WI38 (cell line): ENCODE measurements at regions not wholly inside any gene's neighbourhood (a gene's known extent, or its start where the extent isn't known, plus 50 kb on each side); places are given as distances from the start of the nearest gene placed in this dataset.

Experiments
- H3K4me3 ChIP-seq: 2 replicates; pipeline ENCODE4 v1.5.1; 2011; ENCODE audit warnings: low read depth, mild to moderate bottlenecking, control low read depth, low read length
- TF ChIP-seq, protein P1 (sequence below): IDR thresholded peaks from 2 replicates; pipeline ENCODE4 v1.5.1; 2012; ENCODE audit warnings: low read depth, mild to moderate bottlenecking, control low read depth, low read length

DNA sequence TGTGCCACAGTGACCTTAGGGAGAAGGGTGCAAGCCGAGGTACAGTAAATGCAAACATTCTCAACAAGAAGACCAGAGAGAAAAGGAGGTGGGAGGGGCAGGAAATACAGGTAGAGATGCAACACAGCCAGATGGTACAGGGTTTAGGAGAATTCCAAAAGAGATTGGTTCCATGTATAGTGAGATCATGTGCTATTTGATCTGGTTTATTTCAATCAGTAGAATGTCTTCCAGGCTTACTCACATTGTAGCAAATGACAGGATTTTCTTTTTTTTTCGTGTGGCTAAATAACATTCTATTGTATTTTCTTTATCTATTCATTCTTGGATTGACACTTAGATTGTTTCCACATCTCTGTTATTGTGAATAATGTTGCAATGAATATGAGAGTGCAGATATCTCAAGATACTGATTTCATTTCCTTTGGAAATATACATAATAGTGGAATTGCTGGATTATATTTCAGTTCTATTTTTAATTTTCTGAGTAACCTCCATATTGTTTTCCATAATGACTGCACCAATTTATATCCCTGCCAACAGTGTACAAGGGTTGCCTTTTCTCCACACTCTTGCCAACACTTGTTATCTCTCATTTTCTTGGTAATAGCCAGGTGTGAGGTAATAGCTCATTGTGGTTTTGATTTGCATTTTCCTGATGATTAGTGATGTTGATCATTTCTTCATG is 107.8 kb upstream of the GAS1 start:
- TF ChIP-seq, protein P1, sequence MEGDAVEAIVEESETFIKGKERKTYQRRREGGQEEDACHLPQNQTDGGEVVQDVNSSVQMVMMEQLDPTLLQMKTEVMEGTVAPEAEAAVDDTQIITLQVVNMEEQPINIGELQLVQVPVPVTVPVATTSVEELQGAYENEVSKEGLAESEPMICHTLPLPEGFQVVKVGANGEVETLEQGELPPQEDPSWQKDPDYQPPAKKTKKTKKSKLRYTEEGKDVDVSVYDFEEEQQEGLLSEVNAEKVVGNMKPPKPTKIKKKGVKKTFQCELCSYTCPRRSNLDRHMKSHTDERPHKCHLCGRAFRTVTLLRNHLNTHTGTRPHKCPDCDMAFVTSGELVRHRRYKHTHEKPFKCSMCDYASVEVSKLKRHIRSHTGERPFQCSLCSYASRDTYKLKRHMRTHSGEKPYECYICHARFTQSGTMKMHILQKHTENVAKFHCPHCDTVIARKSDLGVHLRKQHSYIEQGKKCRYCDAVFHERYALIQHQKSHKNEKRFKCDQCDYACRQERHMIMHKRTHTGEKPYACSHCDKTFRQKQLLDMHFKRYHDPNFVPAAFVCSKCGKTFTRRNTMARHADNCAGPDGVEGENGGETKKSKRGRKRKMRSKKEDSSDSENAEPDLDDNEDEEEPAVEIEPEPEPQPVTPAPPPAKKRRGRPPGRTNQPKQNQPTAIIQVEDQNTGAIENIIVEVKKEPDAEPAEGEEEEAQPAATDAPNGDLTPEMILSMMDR: no peak
- no peak overlapping the region for H3K4me3 ChIP-seq

DNA sequence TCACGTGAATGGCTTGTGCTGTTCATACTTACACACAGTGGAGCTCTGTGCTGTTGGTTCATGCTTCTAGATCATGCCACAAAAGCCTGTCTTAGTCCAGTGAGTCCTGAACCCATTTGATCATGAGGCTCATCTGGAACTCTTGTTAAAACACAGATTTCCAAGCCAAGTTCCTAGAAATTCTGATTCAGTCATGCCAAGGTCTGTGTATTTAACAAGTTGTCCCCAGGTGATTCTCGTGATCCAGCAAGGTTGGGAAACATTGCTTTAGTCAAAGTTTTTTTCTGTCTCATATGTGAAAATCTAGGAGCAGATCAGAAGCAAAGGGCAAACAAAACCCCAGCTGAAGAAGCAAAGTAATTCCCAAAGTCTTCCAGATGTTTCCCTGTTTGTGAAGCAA is 112.5 kb upstream of the GAS1 start:
- H3K4me3 ChIP-seq: no peak overlapping the region
- TF ChIP-seq, protein P1: no peak

DNA sequence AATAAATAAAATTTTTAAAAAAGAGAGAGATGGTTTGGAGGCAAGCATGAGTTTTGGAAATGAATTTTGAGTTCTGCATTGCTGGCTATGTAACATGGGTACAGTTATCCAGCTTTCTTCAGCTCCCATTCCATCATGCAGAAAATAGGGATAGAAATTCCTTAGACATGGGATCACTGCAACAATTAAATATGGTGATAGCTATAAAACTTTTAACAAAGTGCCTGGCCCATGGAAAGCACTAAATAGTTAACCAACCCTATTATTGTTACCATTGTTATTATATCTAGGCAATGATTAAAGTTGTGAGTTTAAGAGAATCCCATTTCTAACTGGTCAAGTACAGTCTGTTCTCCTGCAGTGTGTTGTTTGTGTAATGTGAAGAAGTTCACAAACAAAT is 115.4 kb upstream of the GAS1 start:
- TF ChIP-seq, protein P1: no peak
- H3K4me3 ChIP-seq: no peak overlapping the region

DNA sequence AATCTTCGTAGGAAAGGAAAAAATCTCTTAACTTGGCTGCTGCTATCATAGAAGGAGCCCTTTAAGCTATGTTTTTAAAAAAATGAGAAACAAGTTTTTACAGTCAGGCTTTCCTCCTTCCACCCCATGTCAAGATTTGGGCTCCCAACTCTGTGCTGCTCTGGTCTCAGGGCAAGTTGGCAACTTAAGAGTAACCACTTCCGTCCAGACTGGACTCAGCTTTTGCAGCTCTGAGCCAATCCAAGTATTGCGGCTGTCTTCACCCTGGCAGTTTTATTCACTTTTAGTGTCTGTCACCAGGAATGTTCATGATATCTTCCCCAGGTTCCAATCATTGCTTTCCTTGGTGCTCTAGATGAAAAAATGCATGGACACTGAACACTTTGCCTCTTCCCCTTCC is 115.9 kb upstream of the GAS1 start:
- no peak overlapping the region for H3K4me3 ChIP-seq
- TF ChIP-seq, protein P1: no peak

DNA sequence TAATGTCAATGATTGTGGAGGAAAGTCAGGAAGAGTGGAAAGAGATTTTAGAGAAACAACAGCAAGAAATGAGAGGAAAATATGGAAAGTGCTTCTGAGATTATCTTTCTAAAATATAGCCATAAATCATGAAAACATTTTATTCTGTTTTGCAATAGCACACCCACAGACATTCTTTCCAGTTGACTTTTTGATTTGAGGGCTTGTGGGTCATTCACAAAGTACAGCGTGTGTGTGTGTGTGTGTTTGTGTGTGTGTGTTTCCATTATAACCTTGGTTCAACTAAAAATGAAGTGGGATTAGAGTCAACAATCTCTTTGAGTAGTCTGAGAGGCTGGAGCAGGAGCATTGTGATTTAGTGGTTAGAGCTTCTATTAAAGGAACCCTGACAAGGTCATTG is 116.6 kb upstream of the GAS1 start:
- TF ChIP-seq, protein P1: no peak
- no peak overlapping the region for H3K4me3 ChIP-seq

DNA sequence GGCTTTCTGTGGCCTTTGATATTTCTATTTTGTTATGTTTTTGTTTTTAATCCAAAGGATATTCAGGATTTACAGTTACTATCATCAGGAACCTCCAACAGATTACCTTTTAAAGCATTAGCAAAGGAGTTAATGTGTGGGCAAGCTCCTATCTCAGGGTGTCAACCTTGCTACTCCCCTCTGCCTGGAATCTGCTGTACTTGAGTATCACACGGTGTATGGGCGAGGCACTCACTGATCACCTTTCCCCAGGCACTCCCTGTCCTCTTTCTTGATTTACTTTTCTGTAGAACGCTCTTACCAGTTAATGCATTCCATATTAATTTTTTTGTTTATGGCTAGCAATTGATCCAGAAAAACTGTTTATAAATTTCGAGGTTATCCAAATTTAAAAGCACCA is 117.0 kb upstream of the GAS1 start:
- H3K4me3 ChIP-seq: no peak overlapping the region

DNA sequence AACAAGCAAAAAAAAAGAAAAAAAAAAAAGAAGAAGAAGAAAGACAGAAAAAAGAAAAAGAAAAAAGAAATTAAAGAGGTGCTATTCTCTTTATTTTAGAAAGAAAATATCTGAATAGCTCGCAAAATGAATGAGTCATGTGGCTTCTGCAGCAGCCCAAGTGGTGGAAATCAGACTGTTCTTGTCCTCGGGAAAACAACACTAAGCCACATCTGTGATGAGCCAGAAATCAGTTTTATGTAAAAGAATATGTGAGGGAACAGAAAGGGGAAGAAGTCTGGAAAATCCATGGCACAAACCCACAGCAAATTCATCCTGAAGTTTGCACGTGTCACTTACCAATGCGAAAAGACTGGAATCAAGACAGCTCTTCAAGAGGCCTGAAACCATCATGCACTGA is 118.7 kb upstream of the GAS1 start:
- TF ChIP-seq, protein P1: no peak
- no peak overlapping the region for H3K4me3 ChIP-seq

More for the DNA sequence above, 117.0 kb upstream of the GAS1 start:
- TF ChIP-seq, protein P1: no peak
